ENCODE measurements at regions not wholly inside any gene's neighbourhood (a gene's known extent, or its start where the extent isn't known, plus 50 kb on each side); places are given as distances from the start of the nearest gene placed in this dataset.

DNA sequence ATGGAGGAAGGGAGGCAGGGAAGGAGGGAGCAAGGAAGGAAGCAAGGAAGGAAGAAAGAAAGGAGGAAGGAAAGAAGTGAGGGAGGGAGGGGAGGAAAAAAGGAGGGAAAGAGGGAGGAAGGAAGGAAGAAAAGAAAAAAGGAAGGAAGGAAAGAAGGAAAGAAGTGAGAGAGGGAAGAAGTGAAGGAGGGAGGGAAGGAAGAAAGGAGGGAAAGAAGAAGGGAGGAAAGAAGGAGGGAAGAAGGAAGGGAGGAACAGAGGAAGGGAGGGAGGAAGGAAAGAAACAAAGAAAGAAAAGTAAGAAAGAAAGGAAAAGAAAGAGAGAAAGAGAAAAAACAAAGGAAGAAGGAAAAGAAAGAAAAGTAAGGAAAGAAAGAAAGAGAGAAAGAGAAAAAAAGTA is 183.0 kb upstream of the SLC24A5 start:
- TF ChIP-seq, protein P1, sequence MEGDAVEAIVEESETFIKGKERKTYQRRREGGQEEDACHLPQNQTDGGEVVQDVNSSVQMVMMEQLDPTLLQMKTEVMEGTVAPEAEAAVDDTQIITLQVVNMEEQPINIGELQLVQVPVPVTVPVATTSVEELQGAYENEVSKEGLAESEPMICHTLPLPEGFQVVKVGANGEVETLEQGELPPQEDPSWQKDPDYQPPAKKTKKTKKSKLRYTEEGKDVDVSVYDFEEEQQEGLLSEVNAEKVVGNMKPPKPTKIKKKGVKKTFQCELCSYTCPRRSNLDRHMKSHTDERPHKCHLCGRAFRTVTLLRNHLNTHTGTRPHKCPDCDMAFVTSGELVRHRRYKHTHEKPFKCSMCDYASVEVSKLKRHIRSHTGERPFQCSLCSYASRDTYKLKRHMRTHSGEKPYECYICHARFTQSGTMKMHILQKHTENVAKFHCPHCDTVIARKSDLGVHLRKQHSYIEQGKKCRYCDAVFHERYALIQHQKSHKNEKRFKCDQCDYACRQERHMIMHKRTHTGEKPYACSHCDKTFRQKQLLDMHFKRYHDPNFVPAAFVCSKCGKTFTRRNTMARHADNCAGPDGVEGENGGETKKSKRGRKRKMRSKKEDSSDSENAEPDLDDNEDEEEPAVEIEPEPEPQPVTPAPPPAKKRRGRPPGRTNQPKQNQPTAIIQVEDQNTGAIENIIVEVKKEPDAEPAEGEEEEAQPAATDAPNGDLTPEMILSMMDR (IDR thresholded peaks at IDR 0.05), result no peak
- TF ChIP-seq POLR2A (IDR thresholded peaks at IDR 0.05) (no peak), EP300 (IDR thresholded peaks at IDR 0.05) (no peak)
